ENCODE measurements at regions not wholly inside any gene's neighbourhood (a gene's known extent, or its start where the extent isn't known, plus 50 kb on each side); places are given as distances from the start of the nearest gene placed in this dataset.

DNA sequence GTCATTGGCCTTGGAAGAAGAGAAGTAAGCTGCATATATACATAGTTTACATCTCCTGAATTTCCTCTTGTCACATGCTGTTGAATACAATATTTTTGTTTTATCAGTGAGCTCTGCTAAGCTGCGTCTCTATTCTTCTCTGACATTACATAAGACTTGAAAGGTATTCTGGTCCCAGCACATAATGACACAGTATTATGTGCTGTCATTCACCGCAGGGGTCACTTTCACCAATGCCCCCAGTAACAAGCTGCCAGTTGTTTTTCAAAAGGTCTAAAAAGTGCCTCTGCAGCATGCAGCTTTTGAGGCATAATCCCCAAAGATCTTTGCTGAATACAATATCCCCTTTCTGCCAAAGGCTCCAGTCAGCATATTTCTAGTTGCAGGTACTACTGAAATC, 349.0 kb upstream of the FAM174A start (continued):
- no peak for TF ChIP-seq ELF1 (IDR thresholded peaks at IDR 0.05)
- TF ChIP-seq, protein P1, sequence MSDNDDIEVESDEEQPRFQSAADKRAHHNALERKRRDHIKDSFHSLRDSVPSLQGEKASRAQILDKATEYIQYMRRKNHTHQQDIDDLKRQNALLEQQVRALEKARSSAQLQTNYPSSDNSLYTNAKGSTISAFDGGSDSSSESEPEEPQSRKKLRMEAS (IDR thresholded peaks at IDR 0.05; ENCODE audit: low read depth), result no peak

DNA sequence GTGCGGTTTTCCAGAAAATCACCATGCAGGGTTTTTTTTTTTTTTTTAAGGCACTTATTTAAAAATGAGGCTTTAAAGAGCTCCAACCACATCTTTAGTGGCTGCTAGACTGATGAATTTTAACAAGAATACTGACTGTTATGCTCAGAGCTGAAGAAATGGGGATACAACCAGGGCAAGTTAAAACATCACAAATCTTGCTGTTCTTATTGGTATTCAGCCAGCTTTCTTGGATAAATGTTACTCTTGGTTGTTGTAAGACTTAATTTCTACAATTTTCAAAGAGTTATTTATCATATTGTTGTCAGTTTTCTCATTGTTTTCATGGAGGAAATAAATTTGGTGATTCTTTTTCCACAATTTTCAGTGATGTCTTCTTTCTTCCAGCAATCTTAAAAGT, 352.8 kb upstream of the FAM174A start:
- no peak overlapping the region for H3K4me2 ChIP-seq
- TF ChIP-seq EP300 (IDR thresholded peaks at IDR 0.05; ENCODE audit: borderline replicate concordance in 1 of 2, low read depth in 1 of 2, low read length in 1 of 2) (no peak), POLR2AphosphoS5 (IDR thresholded peaks at IDR 0.05; ENCODE audit: low read depth, low read length) (no peak), SIN3A (IDR thresholded peaks at IDR 0.05; ENCODE audit: borderline replicate concordance, low read depth, low read length) (no peak), EZH2phosphoT487 (IDR thresholded peaks at IDR 0.05; ENCODE audit: borderline replicate concordance, low read depth) (no peak), RAD21 (IDR thresholded peaks at IDR 0.05; ENCODE audit: low read length) (no peak), GATA2 (CRISPR knock-in tag; IDR thresholded peaks at IDR 0.05) (no peak), MEF2A (IDR thresholded peaks at IDR 0.05; ENCODE audit: borderline replicate concordance, low read depth) (no peak), MXI1 (IDR thresholded peaks at IDR 0.05; ENCODE audit: low read depth, low read length) (no peak), GABPA (IDR thresholded peaks at IDR 0.05; ENCODE audit: low read depth) (no peak), JUND (IDR thresholded peaks at IDR 0.05) (no peak), RCOR1 (IDR thresholded peaks at IDR 0.05; ENCODE audit: low read length) (no peak), TAF1 (IDR thresholded peaks at IDR 0.05; ENCODE audit: borderline replicate concordance, low read depth, low read length) (no peak), NFIC (IDR thresholded peaks at IDR 0.05; ENCODE audit: borderline replicate concordance) (no peak)
- TF ChIP-seq, protein P2, sequence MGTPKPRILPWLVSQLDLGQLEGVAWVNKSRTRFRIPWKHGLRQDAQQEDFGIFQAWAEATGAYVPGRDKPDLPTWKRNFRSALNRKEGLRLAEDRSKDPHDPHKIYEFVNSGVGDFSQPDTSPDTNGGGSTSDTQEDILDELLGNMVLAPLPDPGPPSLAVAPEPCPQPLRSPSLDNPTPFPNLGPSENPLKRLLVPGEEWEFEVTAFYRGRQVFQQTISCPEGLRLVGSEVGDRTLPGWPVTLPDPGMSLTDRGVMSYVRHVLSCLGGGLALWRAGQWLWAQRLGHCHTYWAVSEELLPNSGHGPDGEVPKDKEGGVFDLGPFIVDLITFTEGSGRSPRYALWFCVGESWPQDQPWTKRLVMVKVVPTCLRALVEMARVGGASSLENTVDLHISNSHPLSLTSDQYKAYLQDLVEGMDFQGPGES (IDR thresholded peaks at IDR 0.05; ENCODE audit: low read depth, low read length), result no peak
- TF ChIP-seq, protein P3, sequence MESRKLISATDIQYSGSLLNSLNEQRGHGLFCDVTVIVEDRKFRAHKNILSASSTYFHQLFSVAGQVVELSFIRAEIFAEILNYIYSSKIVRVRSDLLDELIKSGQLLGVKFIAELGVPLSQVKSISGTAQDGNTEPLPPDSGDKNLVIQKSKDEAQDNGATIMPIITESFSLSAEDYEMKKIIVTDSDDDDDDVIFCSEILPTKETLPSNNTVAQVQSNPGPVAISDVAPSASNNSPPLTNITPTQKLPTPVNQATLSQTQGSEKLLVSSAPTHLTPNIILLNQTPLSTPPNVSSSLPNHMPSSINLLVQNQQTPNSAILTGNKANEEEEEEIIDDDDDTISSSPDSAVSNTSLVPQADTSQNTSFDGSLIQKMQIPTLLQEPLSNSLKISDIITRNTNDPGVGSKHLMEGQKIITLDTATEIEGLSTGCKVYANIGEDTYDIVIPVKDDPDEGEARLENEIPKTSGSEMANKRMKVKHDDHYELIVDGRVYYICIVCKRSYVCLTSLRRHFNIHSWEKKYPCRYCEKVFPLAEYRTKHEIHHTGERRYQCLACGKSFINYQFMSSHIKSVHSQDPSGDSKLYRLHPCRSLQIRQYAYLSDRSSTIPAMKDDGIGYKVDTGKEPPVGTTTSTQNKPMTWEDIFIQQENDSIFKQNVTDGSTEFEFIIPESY (IDR thresholded peaks at IDR 0.05; ENCODE audit: borderline replicate concordance, low read depth), result no peak
- TF ChIP-seq, protein P4, sequence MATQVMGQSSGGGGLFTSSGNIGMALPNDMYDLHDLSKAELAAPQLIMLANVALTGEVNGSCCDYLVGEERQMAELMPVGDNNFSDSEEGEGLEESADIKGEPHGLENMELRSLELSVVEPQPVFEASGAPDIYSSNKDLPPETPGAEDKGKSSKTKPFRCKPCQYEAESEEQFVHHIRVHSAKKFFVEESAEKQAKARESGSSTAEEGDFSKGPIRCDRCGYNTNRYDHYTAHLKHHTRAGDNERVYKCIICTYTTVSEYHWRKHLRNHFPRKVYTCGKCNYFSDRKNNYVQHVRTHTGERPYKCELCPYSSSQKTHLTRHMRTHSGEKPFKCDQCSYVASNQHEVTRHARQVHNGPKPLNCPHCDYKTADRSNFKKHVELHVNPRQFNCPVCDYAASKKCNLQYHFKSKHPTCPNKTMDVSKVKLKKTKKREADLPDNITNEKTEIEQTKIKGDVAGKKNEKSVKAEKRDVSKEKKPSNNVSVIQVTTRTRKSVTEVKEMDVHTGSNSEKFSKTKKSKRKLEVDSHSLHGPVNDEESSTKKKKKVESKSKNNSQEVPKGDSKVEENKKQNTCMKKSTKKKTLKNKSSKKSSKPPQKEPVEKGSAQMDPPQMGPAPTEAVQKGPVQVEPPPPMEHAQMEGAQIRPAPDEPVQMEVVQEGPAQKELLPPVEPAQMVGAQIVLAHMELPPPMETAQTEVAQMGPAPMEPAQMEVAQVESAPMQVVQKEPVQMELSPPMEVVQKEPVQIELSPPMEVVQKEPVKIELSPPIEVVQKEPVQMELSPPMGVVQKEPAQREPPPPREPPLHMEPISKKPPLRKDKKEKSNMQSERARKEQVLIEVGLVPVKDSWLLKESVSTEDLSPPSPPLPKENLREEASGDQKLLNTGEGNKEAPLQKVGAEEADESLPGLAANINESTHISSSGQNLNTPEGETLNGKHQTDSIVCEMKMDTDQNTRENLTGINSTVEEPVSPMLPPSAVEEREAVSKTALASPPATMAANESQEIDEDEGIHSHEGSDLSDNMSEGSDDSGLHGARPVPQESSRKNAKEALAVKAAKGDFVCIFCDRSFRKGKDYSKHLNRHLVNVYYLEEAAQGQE (IDR thresholded peaks at IDR 0.05; ENCODE audit: low read depth, low read length), result no peak
- TF ChIP-seq, protein P1 (IDR thresholded peaks at IDR 0.05; ENCODE audit: low read depth), result no peak
- TF ChIP-seq, protein P5, sequence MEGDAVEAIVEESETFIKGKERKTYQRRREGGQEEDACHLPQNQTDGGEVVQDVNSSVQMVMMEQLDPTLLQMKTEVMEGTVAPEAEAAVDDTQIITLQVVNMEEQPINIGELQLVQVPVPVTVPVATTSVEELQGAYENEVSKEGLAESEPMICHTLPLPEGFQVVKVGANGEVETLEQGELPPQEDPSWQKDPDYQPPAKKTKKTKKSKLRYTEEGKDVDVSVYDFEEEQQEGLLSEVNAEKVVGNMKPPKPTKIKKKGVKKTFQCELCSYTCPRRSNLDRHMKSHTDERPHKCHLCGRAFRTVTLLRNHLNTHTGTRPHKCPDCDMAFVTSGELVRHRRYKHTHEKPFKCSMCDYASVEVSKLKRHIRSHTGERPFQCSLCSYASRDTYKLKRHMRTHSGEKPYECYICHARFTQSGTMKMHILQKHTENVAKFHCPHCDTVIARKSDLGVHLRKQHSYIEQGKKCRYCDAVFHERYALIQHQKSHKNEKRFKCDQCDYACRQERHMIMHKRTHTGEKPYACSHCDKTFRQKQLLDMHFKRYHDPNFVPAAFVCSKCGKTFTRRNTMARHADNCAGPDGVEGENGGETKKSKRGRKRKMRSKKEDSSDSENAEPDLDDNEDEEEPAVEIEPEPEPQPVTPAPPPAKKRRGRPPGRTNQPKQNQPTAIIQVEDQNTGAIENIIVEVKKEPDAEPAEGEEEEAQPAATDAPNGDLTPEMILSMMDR (IDR thresholded peaks at IDR 0.05), result no peak
- TF ChIP-seq, protein P6, sequence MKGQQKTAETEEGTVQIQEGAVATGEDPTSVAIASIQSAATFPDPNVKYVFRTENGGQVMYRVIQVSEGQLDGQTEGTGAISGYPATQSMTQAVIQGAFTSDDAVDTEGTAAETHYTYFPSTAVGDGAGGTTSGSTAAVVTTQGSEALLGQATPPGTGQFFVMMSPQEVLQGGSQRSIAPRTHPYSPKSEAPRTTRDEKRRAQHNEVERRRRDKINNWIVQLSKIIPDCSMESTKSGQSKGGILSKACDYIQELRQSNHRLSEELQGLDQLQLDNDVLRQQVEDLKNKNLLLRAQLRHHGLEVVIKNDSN (IDR thresholded peaks at IDR 0.05; ENCODE audit: borderline replicate concordance, low read depth), result no peak
- H3K27ac ChIP-seq (ENCODE audit: low read depth in 2 of 2, low read length in 1 of 2), result no peak overlapping the region
- WGBS (ENCODE audit: low lambda C conversion rate), result 25% methylated on average over 1 of the region's 1 CpG
- CTCF ChIA-PET, result no interaction called here
- POLR2A ChIA-PET, result no interaction called here
- no peaks in the 10 kb centered on the region for H3K27me3 ChIP-seq (ENCODE audit: insufficient read depth)
- no peak for DNase-seq
- H3K9me3 ChIP-seq, result no peaks in the 10 kb centered on the region
- H3K79me2 ChIP-seq (ENCODE audit: insufficient read depth), result no peaks in the 10 kb centered on the region
- H4K20me1 ChIP-seq (ENCODE audit: insufficient read depth), result no peaks in the 10 kb centered on the region
- H3K36me3 ChIP-seq (replicated peaks in 1 of 2; ENCODE audit: control insufficient read depth in 1 of 2, insufficient read depth in 2 of 2, low read length in 1 of 2), result no peaks in the 10 kb centered on the region
- H3K9me2 ChIP-seq, result no peaks in the 10 kb centered on the region
- no peak overlapping the region for H2AFZ ChIP-seq (ENCODE audit: low read depth)
- no peaks in the 10 kb centered on the region for H3F3A ChIP-seq (replicated peaks; ENCODE audit: insufficient read depth)
- H3K4me1 ChIP-seq (ENCODE audit: control insufficient read depth in 1 of 2, insufficient read depth in 2 of 2, low read depth in 1 of 2, low read length in 1 of 2), result no peaks in the 10 kb centered on the region
- H3K4me3 ChIP-seq (ENCODE audit: low read depth in 2 of 2, low read length in 1 of 2), result no peak overlapping the region
- no peak overlapping the region for H3K9ac ChIP-seq

All from SK-N-SH (cell line).